ENCODE measurements at regions not wholly inside any gene's neighbourhood (a gene's known extent, or its start where the extent isn't known, plus 50 kb on each side); places are given as distances from the start of the nearest gene placed in this dataset.

GRCh38 chr4:98822144-98822543 lies 106.8 kb downstream of the EIF4E start:
- TF ChIP-seq ZNF274 (IDR thresholded peaks at IDR 0.05; ENCODE audit: low read depth, low read length) (no peak), YY1 (IDR thresholded peaks at IDR 0.05; ENCODE audit: insufficient read depth, insufficient read length) (no peak)
